Activated CD4-positive, CD25-positive, alpha-beta regulatory T cell treated with anti-CD3 and anti-CD28 coated beads, Interleukin-2, amount 50 U/mL, for 72 hours (primary cell): ENCODE measurements at regions not wholly inside any gene's neighbourhood (a gene's known extent, or its start where the extent isn't known, plus 50 kb on each side); places are given as distances from the start of the nearest gene placed in this dataset.

Experiments used
- DNase-seq: peaks from one replicate; pipeline ENCODE4 v3.0.0; 2021

- DNase-seq, result no peak
Observed at GRCh38 chr7:25944777-25945515, 207.1 kb upstream of the NFE2L3 start.

DNA sequence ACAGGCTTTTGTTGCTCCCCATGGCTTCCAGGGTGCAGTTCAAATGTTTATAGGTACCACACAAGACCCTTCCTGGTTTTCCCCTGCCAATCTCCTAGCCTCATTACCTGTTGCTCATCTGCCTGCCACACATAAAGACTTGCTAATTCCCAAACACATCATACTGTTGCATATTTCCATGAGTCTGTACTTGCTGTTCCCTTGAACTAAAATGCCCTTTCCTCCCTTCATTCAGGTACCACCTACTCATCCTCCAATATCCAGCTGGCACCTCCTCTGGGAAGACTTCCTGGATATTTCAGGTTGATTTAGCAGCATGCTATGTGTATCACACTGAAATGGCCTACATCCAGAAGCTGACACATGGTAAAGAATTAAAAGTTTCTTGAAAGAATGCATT, 206.4 kb upstream of the NFE2L3 start:
- DNase-seq, result no peak

DNA sequence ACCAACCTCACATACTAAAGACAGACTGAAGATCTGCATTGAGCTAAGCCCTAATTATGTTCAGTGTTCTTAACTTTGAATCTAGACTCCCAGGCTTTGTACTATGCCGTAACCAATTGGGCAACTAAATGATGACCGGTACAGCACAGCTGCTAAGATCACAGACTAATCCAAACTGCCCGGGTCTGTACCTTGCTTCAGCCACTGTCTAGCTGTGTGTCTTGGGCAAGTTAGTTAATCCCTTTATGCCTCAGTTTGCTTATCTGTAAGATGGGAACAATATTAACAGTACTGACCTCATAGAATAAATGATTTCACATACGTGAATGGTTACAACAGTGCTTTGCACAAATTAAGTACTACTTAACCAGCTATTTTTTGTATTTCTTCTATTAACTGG, 205.8 kb upstream of the NFE2L3 start:
- no peak for DNase-seq

DNA sequence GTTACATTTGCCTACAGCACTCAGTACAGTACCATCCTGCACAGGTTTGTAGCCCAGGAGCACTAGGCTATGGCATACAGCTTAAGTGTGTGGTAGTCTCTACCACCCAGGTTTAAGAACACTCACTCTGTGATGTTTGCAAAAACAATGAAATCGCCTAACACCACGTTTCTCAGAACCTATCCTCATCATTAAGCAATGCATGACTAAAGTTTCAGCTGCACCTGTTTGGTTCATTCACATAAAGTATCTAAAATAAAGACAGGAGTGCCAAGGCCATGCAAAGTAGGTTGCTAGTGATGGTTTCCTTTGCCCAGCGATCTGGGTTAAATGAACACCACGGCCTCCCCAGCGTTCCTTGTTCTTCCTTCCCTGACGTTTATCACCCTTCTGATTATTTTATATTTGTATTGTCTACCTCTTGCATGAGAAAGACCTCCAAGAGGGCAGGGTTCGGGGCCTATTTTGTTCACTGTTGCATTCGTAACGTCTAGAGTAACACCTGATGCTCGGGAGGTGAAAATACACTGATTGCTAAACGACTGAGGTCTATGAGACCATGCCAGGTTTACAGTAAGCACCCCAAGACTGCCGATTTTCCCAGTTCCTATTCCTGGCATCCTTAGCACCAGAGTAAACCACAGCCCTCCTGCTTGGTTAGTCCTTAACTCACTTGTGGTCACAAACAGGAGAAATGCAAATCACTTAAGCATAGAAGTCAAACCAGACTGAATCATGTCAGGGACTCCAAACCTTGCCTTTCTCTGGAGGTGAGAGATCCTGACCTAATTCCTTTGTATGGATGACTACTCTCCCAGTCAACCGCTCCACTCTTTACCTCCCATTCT, 204.1 kb upstream of the NFE2L3 start:
- DNase-seq, result no peak

GRCh38 chr7:25949736-25950487, 202.1 kb upstream of the NFE2L3 start:
- no peak for DNase-seq

DNA sequence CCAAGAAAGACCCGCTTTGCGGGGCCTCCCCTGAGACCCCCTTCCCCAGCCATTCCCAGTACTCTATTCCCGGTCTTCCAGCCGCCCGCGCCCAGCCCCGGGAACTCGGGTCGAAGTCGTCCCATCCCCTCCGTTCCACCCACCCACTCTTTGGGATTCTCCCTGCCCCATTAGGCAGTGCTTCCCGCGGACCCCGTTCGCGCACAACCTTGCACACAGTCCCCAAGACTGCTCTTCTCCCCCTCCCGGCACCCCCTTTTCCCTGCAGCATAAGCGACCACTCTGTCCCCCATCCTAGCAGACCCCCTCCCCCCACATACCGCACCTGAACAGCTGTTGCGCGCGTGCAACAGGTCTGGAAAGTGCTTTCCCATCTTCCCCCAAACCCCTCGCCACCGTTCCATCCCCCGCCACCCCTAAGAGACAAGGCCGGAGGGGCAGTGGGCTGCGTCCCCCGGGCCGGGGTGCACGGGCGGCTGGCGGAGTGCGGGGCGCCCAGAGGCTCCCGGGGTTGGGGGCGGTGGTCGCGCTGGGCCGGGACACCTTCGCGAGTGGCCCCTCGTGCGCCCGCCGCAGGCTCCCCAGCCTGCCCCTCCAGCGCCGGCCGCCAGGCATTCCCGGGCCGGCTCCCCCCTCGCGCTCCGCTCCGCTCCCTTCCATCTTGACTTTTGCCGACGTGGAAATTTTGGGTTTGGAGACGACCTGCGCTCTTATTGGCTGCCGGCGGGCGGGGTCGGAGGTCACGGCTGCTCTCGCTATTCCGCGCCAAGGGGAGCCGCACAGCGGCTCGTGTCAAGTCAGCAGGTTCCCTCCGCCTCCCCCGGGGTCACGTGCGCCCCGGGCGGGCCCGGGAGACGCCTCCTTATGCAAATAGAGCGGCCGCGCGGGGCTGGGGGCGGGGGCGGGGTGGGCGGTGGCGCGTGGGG, 201.2 kb upstream of the NFE2L3 start:
- peak; percentile 87 for DNase-seq

DNA sequence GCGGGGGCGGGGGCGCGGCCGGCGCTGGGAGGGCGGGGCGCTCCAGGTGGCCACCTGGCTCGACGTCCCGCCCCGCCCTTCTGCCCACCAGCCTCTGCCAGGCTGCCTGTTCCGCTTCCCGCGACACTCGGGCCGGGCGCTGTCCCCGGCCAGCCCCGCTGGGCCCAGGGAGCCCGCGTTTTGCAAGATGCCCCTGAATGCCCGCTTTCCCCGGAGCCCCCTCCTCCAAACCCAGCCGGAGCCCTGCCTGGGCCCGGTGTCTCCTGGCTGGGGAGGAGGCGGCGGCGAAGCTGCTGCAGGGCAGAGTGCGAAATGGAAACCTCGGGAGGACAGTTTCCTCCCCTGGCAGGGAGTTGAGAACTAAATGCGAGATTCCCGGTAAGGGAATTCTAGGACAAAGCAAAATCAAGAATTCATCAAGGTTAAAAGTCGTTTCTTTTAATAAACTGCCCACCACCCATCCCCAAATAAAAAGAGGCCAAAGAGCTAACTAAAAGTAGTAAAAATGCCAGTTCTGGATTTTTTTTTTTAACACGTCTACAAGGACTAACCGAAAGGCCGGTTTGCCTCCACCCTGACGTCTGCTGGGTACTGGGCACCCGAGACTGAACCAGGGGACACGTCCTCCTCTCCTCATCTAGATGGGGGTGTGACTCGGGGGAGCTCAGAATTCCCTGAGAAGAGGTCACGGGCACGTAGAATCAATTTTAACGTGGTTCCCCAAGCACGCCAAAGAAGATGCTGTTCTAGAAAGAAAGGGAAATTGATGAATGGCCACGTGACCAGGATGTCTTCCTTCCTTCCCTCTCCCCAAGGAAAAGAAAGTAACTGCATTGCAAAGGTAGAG, 200.4 kb upstream of the NFE2L3 start:
- no peak for DNase-seq

DNA sequence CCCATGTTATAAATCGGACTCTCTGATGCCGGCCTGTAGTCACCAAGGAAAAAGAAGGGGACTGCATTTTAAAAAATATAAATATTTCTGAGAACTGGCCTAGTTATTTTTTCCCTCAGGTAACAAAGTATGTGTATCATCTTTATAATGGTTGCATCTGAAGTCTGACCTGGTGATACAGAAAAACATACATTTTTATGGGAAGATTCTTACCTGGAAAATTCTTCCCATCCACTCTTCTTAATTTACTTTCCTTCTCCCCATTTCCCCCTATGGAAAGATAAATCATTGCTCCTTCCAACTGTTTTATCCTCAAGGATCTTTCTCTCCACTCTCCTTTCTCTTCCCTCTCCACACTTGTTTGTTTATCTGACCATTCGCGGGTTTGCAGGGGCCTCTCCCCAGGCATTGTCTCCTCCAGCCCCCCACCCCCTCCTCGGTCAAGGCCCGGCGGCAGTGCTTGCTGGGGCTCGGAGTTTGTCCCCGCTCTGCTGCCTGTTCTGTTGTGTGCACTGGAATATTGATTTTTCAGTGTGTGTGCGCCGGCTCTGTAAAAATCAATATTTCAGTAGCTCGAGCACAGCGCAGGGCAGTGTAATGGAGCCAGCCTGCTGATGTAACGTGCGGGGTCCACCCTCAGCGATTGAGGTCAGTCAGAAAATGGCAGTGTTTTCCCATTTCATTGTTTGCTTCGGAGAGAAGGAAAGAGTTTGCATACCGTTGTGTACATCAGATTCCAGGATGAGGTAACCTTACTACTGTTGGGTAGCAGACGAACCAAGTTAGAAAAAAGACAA, 199.5 kb upstream of the NFE2L3 start:
- DNase-seq, result no peak

DNA sequence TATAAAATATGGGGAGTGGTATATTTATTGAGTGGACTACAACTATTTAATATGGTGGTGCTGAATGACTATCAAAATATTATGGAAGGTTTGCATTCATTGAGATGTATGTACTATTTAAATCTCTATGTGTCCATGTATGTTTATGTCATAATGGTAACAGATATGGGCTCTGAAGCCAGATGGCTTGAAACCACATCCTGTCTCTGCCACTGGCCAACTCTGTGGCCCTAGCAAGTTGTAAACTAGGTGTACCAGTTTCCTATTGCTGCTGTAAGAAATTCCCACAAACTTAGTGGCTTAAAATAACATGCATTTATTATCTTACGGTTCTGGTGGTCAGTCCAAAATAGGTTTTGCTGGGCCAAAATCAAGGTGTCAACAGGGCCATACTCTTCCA, 198.1 kb upstream of the NFE2L3 start:
- DNase-seq, result no peak

- DNase-seq, result no peak
Observed at GRCh38 chr7:25954395-25954794, 197.6 kb upstream of the NFE2L3 start.

DNA sequence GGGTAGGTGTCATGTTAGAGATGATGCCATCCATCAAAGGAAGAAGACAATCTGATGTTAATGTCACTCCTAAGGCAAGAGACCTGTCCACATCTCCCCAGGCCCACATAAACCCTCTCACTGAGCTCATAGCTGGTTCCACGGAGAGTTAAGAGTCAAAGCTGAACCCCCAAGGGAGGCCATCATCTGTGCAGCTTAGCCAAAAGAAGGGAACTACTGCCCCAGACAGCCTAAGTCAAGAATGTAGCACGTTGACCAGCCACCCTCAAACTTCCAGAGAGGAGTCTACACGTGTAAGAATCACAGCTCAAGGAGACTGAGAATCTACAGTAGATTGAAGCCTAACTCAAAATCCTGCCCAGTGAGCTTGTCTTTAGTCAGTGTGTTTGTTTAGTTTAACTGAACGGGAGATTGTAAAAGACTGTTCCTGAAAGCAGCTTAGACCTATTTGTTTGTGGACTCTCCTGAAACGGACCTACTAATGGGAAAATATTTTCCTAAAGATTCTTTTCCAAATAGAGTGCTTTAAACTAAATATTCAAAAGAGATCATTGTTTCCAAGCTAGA, 192.7 kb upstream of the NFE2L3 start:
- DNase-seq, result no peak

- no peak for DNase-seq
Observed at GRCh38 chr7:25963733-25964132, 188.3 kb upstream of the NFE2L3 start.

DNA sequence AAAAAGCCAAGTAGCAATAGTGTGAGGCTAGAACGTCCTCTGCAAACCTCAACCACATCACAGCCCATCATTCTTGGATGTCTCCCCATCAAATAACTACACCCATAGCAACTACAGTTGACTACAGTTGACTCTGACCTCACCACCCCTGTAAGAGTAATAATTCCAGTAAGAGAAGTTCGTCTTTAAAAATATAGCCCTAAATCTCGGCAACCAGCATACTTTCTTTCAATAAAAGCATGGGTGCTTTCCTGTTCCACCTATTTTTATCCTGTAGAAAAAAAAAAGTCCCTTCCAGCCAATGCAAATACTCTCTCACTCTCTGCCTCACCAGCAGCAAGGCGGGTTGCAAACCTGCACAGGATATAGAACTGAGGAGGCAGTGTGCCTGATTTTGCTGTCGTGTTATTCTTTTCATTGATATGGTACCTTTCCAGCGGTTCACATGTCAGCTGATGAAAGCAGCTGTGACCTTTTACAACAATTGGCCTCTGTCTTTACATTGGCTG, 187.5 kb upstream of the NFE2L3 start:
- no peak for DNase-seq

DNA sequence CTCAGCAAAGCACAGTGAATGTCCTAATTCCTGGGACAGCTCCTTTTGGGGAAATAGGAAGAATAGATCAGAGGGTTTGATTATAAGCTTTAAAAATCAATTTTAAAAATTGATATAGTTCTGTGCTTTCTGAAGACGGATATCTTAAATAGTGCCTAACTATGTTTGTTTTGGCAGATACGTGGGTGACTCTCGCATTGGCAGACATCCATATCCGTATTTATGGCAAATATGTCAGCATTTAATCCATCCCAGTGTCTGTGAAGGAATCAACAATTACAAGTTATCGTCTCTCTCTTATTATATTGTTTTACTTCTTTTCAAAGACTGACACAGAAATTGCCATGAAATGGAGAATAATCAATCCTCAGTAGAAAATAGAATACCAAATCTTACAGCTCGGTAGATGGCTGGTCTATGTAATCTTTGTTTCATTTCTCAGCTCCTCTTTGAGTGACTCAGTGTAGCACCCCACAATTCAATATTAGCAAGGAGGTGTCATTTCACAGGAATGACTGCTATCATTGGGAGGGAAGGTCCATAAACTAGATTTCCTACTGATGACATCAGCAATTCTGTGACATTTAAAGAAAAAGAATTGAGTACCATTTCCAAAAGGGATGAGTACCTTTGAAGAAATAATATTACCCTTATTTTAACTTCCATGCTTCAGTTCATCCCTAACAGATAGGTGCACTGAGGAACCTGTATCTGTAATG, 186.4 kb upstream of the NFE2L3 start:
- no peak for DNase-seq

GRCh38 chr7:25966469-25966868, 185.5 kb upstream of the NFE2L3 start:
- no peak for DNase-seq

DNA sequence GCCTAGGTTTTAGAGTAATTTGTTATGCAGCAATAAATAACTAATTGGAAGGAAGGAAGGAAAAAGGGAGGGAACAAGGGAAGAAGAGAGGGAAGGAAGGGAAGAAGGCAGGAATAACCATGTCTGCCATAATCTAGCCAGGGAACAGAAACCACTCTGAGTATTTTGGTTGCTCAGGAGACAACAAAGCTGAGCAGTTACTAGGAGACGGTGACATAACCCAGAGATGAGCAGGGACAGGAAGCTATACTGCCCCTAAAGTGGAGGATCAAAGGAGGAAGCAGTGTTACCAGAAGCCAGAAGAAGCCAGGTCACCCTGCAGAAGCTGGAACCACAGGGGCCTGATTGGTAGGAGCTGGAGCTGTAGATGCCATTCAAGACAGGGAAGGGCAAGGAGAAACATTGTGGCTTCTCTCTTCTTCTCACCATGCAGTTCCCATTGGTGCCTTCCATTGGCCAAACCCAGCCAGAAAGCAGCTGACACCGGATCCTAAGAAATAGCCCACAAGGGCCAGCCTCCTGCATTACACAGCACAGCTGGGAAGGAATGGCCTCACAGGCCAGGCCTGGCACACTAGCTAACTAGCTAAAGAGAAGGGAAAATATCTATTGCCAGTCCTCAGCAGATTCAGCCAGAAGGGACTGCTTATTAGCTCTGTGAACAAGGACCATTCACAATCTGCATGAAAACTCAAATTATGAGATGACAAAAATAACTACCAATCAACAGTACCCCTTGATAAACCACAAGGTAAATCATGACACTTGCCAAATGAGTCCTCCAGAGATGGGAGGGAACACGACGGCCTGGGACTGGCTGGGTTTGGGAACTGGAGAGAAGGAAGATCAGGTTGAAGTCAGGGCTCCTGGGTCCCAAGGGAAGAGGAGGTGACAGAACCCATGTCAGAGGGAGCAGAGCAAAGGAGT, 184.5 kb upstream of the NFE2L3 start:
- peak; percentile 37 for DNase-seq

DNA sequence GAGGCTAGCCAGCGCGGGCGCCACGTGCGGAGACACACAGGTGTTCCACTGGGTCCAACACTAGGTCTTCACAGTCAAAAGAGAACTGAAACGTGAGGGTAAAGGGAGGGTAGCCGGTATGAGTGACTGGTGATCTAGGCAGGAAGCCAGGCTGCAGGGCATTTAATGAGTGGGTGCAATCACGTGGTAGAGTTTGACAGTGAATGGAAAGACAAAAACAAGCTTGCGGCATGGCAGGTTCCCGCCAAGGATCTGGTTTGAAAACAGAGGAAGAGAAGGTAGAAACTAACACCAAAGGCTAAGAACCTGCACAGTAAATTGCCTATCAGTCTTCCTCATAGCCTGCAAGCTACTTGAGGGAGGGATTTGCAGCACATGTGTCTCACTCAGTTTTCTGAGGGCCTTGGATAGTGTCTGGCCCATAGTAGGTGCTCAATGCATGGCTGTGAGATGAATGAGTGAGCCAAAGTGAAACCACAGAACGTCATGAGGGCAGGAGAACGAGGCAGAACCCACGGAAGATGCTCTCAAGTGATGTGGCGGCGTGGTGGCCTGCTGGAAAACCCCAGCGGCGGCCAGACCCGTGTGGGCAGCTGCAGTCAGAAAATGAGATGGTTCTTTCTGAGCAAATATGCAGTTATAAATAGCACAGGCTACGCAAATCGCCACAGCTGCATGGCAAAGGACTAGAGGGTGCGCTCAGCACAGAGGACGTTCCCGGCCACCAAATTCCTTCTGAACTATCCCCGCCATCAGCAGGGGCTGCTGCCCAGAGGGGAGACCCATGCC, 183.6 kb upstream of the NFE2L3 start:
- peak; percentile 75 for DNase-seq
